ENCODE measurements at regions not wholly inside any gene's neighbourhood (a gene's known extent, or its start where the extent isn't known, plus 50 kb on each side); places are given as distances from the start of the nearest gene placed in this dataset.

DNA sequence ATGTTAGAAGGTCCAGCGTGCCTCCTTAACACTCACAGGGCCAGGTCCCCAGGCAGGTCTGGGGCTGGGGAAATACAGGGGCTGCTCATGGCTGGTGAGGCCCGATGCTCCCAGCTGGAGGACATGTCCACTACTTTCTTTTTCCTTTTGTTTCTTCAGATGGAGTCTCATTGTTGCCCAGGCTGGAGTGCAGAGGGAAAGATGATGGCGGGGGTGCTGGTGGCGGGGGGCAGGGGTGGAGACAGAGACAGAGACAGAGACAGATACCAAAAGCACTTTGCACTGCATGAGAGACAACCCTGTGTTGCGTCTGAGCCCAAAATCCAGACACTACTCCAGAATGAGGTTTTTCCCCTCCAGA is 211.0 kb downstream of the SH3BP4 start:
- ChIA-PET POLR2A (no interaction called here), CTCF (interaction anchor here (1.2 kb wide), 1 partner anchor 16 kb away, joined by 3 read pairs; no protein-coding TSS in a partner anchor)
- H3K36me3 ChIP-seq (ENCODE audit: control insufficient read depth in 2 of 2, extremely low read depth in 1 of 2, insufficient read depth in 2 of 2, low read length in 2 of 2) = no peaks in the 10 kb centered on the region
- no peaks in the 10 kb centered on the region for H3K9me3 ChIP-seq (replicated peaks; ENCODE audit: control insufficient read depth, insufficient read depth, low read length)
- no peak overlapping the region for H3K4me3 ChIP-seq (replicated peaks in 1 of 3; ENCODE audit: insufficient read depth in 1 of 3, low read depth in 1 of 3, low read length in 3 of 3)
- no peak overlapping the region for H3K4me2 ChIP-seq (ENCODE audit: insufficient read depth, low read length)
- no peak overlapping the region for H2AFZ ChIP-seq (ENCODE audit: low read depth, low read length)
- DNase-seq (ENCODE audit: low read depth, low spot score) = no peak
- no peaks in the 10 kb centered on the region for H3K4me1 ChIP-seq (ENCODE audit: control insufficient read depth, extremely low read depth, insufficient read depth, low read length)
- FAIRE-seq = no peak
- intact Hi-C loops (cut with micrococcal nuclease) = no loop called here
- no peak overlapping the region for H3K9ac ChIP-seq (replicated peaks; ENCODE audit: extremely low read depth, insufficient read depth, low read length)
- H3K79me2 ChIP-seq (ENCODE audit: control insufficient read depth, insufficient read depth, low read length) = no peaks in the 10 kb centered on the region
- TF ChIP-seq EZH2 (IDR thresholded peaks at IDR 0.05; ENCODE audit: borderline replicate concordance, low read depth, low read length, severe bottlenecking) (no peak), GATA2 (IDR thresholded peaks at IDR 0.05; ENCODE audit: insufficient read depth, insufficient read length, low read depth, low read length) (no peak), FOS (IDR thresholded peaks at IDR 0.05; ENCODE audit: borderline replicate concordance, insufficient read depth, low read length) (no peak), POLR2AphosphoS5 (IDR thresholded peaks at IDR 0.05; ENCODE audit: insufficient read depth, low read depth, low read length) (no peak), MYC (IDR thresholded peaks at IDR 0.05; ENCODE audit: low read depth, low read length) (no peak), POLR2A (IDR thresholded peaks at IDR 0.05; ENCODE audit: low read depth, low read length) (no peak), JUN (IDR thresholded peaks at IDR 0.05; ENCODE audit: borderline replicate concordance, insufficient read depth, insufficient read length, low read depth) (no peak)
- TF ChIP-seq, protein P1, sequence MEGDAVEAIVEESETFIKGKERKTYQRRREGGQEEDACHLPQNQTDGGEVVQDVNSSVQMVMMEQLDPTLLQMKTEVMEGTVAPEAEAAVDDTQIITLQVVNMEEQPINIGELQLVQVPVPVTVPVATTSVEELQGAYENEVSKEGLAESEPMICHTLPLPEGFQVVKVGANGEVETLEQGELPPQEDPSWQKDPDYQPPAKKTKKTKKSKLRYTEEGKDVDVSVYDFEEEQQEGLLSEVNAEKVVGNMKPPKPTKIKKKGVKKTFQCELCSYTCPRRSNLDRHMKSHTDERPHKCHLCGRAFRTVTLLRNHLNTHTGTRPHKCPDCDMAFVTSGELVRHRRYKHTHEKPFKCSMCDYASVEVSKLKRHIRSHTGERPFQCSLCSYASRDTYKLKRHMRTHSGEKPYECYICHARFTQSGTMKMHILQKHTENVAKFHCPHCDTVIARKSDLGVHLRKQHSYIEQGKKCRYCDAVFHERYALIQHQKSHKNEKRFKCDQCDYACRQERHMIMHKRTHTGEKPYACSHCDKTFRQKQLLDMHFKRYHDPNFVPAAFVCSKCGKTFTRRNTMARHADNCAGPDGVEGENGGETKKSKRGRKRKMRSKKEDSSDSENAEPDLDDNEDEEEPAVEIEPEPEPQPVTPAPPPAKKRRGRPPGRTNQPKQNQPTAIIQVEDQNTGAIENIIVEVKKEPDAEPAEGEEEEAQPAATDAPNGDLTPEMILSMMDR (IDR thresholded peaks at IDR 0.05; ENCODE audit: extremely low read depth in 1 of 2, insufficient read depth in 1 of 2, low read depth in 1 of 2, low read length in 2 of 2) = no peak
- TF ChIP-seq, protein P2, sequence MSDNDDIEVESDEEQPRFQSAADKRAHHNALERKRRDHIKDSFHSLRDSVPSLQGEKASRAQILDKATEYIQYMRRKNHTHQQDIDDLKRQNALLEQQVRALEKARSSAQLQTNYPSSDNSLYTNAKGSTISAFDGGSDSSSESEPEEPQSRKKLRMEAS (IDR thresholded peaks at IDR 0.05; ENCODE audit: insufficient read depth, insufficient read length) = no peak
- no peak overlapping the region for H3K27ac ChIP-seq (ENCODE audit: insufficient read depth, low read depth, low read length)
- no TSS peak for BruUV-seq (replicated peaks)
- no peaks in the 10 kb centered on the region for H3K9me1 ChIP-seq (replicated peaks; ENCODE audit: control insufficient read depth, extremely low read depth, insufficient read depth, low read length)
- H3K27me3 ChIP-seq (ENCODE audit: control insufficient read depth in 2 of 2, insufficient read depth in 2 of 2, low read length in 2 of 2) = no peaks in the 10 kb centered on the region
- no peaks in the 10 kb centered on the region for H4K20me1 ChIP-seq (replicated peaks; ENCODE audit: control insufficient read depth, extremely low read depth, insufficient read depth, low read length)
- dilution Hi-C loops (cut with MboI; ENCODE audit: extremely low pct_ligation_motif_present, low sequenced_read_pairs) = no loop called here
